ENCODE measurements at regions not wholly inside any gene's neighbourhood (a gene's known extent, or its start where the extent isn't known, plus 50 kb on each side); places are given as distances from the start of the nearest gene placed in this dataset.

DNA sequence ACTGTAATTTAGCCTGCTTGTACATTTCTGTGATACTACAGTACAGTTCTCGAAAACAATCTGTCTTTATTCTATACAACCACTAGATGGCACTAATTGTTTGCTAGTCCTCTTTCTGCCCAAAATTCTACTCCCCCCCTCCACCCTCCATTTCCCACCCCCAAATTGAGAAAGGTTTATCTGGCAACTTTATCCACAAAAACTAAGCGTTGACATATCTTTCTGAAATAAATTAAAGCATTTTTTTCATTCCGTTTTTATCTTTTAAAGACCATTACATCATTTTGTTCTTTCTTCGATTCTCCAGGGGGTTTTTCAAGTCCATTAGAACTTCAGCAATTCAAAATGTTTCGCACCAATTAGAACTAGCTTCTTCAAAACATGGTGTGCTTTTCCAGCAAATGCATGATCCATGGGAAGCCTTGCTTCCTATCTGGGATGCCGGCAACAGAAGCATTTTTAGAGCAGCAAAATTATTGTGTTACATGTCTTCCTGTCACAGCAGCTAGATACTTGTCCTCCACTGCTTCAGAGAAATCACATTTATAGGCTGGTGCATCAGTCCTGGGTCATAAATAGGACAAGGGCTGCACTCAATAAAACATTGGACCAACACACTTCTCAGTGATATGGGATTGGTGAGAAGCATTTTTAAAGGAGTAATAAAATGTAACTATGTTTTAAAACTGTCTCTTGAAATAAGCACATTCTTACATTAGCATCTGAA is 241.3 kb downstream of the PAX3 start:
- TF ChIP-seq, protein P1, sequence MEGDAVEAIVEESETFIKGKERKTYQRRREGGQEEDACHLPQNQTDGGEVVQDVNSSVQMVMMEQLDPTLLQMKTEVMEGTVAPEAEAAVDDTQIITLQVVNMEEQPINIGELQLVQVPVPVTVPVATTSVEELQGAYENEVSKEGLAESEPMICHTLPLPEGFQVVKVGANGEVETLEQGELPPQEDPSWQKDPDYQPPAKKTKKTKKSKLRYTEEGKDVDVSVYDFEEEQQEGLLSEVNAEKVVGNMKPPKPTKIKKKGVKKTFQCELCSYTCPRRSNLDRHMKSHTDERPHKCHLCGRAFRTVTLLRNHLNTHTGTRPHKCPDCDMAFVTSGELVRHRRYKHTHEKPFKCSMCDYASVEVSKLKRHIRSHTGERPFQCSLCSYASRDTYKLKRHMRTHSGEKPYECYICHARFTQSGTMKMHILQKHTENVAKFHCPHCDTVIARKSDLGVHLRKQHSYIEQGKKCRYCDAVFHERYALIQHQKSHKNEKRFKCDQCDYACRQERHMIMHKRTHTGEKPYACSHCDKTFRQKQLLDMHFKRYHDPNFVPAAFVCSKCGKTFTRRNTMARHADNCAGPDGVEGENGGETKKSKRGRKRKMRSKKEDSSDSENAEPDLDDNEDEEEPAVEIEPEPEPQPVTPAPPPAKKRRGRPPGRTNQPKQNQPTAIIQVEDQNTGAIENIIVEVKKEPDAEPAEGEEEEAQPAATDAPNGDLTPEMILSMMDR (IDR thresholded peaks at IDR 0.05), result peak; percentile 41 to 52 (median 51)
- TF ChIP-seq POLR2A (IDR thresholded peaks at IDR 0.05), result no peak
- TF ChIP-seq EP300 (IDR thresholded peaks at IDR 0.05), result no peak

Measured in tibial nerve (tissue), 4 donors.